HG02884 (cell line): ENCODE measurements at regions not wholly inside any gene's neighbourhood (a gene's known extent, or its start where the extent isn't known, plus 50 kb on each side); places are given as distances from the start of the nearest gene placed in this dataset.
"Not testable (repeated sequence)": the region's sequence is repeated elsewhere in the genome, so short reads cannot be mapped to it uniquely, and the experiment has no call there.

Experiments
- ATAC-seq: cut with Tn5 transposase; IDR thresholded peaks from one replicate; pipeline ENCODE4 v1.9.1; 2021; ENCODE audit warnings: mild to moderate bottlenecking, moderate library complexity; ENCODE audit not compliant: unreplicated experiment

- not testable (repeated sequence) for ATAC-seq
These were observed 102.8 kb upstream of the KCNMA1 start for GRCh38 chr10:77740396-77740795.

- ATAC-seq = no peak
These were observed 101.0 kb upstream of the KCNMA1 start for GRCh38 chr10:77738496-77739158.

GRCh38 chr10:77737608-77738007 lies 100.0 kb upstream of the KCNMA1 start:
- ATAC-seq = no peak

- not testable (repeated sequence) for ATAC-seq
These were observed 97.5 kb upstream of the KCNMA1 start for GRCh38 chr10:77735136-77735535.

GRCh38 chr10:77732213-77733003 lies 94.8 kb upstream of the KCNMA1 start:
- ATAC-seq = no peak

GRCh38 chr10:77727481-77727880 lies 89.9 kb upstream of the KCNMA1 start:
- ATAC-seq = no peak

- no peak for ATAC-seq
These were observed 89.1 kb upstream of the KCNMA1 start for GRCh38 chr10:77726732-77727131.

- ATAC-seq = no peak
These were observed 88.7 kb upstream of the KCNMA1 start for GRCh38 chr10:77726301-77726700.

GRCh38 chr10:77724820-77725219 lies 87.2 kb upstream of the KCNMA1 start:
- ATAC-seq = no peak

GRCh38 chr10:77723376-77723775 lies 85.8 kb upstream of the KCNMA1 start:
- no peak for ATAC-seq

GRCh38 chr10:77722956-77723355 lies 85.3 kb upstream of the KCNMA1 start:
- ATAC-seq = not testable (repeated sequence)

GRCh38 chr10:77721815-77722214 lies 84.2 kb upstream of the KCNMA1 start:
- ATAC-seq = no peak

- no peak for ATAC-seq
These were observed 81.3 kb upstream of the KCNMA1 start for GRCh38 chr10:77718957-77719356.

- ATAC-seq = not testable (repeated sequence)
These were observed 80.7 kb upstream of the KCNMA1 start for GRCh38 chr10:77718312-77718711.

GRCh38 chr10:77717336-77717735 lies 79.7 kb upstream of the KCNMA1 start:
- no peak for ATAC-seq

- no peak for ATAC-seq
These were observed 79.1 kb upstream of the KCNMA1 start for GRCh38 chr10:77716458-77717317.

- ATAC-seq = no peak
These were observed 77.9 kb upstream of the KCNMA1 start for GRCh38 chr10:77715536-77715935.

- ATAC-seq = no peak
These were observed 77.5 kb upstream of the KCNMA1 start for GRCh38 chr10:77715088-77715487.

GRCh38 chr10:77713521-77714280 lies 76.1 kb upstream of the KCNMA1 start:
- ATAC-seq = no peak

- ATAC-seq = no peak
These were observed 74.6 kb upstream of the KCNMA1 start for GRCh38 chr10:77712207-77712606.

GRCh38 chr10:77711683-77712049 lies 74.1 kb upstream of the KCNMA1 start:
- ATAC-seq = no peak
